NCI-H2107 (cell line): ENCODE measurements at regions not wholly inside any gene's neighbourhood (a gene's known extent, or its start where the extent isn't known, plus 50 kb on each side); places are given as distances from the start of the nearest gene placed in this dataset.

Source experiments
- DNase-seq: peaks from one replicate; lab custom pipeline; 2025; lab: John Stamatoyannopoulos, UW

DNA sequence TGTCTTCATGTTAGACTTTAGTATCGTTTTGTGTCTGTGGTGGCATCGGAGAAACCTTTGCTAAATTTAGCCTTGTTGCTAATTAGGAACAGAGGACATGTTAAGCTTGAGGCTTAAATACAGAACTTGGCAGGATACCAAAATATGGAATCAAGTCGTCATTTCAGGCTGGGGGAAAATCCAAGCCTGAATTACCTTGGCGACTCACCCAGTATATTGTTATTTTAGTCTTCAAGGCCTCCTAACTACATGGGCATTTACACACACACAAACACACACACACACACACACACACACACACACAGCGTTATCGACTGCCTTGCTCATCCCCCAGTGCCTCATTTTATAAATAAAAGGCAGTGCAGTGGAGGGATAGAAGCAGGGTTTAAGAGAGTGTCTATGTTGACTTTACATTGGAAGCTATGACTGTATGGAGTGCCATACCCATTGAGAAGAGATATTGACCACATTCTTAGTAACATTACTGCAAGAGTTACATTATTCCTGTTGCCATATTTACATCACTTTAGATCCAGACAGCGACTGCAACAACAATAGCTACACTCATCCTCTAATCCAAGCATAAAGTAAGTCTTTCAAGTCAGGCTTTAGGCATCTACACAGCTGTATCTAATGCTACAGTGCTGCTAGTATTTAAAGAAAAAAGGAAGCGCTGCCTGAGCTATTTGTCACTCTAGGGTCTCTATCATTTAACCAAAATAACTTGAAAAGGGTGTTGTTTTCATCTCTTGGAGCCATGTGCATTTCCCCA lies 210.8 kb upstream of the SEMA6D start:
- no peak for DNase-seq

DNA sequence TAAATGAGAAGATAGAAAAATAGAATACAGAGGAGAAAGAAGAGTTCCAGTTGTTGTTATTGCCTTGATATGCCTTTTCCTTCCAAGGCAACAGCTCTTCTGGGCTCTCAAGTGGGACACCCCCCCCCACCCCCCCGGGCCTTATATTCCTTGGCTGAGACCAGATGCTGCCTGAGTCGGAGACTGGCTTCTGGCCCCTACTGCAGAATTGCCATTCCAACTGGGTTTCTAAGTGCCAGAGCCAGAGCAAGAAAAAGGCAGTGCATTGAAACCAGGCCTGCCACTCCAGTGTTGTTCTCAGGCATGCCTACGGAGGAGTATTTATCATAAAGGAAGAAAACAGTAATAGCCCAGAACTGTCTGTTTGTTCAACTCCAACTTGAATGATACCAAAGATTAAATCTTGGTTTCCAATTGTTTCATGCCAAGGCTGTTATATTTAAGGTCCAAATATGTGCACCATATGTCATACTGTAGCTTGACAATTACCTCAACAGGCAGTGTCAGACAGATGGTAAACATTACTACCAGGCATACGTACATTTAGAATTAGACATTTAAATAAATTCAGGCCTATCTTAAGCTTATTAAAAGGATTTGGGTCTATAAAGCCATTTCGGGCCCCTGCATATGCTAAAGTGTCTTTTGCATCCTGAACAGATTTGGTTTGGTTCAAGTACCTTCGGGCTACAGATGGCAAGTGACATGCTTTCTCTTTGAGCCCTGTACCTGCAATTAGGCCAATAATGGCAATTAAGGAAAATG lies 209.9 kb upstream of the SEMA6D start:
- DNase-seq, result no peak

DNA sequence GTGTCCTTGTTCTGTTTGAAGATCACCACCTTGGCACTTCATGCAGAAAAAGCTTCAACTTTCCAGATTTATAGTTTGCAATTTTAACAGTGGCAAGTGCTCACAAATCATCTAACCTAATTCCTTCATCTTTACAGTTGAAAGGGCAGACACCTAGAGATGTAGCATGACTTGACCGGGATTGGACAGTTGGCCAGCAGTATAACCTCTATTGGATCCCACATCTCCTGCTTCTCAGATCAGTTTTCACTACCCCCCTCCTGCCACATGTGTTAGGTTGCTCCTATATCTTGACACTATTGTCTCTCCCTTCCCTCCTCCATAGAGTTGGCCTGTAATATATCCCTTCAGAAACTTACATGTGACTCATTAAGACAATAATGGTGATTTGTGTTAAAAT lies 206.0 kb upstream of the SEMA6D start:
- DNase-seq, result no peak

DNA sequence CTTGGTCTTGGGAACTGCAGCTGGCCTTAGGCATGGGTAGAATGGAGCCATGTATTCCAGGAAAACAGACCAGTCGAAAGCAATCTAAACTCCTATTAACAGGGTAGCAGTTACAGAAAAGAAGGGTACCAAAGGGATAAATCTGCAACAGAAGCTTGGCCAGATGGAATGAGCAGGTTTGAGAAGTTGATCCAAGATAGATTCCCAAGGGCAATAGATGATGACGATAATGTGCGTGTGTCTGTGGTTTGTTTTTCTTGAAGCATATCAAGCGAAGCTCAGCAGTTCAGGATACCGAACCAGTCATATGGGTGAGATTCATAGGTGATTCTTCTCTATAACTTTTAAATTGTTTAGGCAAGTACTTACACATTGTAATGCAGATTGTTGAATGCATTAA lies 203.8 kb upstream of the SEMA6D start:
- no peak for DNase-seq

DNA sequence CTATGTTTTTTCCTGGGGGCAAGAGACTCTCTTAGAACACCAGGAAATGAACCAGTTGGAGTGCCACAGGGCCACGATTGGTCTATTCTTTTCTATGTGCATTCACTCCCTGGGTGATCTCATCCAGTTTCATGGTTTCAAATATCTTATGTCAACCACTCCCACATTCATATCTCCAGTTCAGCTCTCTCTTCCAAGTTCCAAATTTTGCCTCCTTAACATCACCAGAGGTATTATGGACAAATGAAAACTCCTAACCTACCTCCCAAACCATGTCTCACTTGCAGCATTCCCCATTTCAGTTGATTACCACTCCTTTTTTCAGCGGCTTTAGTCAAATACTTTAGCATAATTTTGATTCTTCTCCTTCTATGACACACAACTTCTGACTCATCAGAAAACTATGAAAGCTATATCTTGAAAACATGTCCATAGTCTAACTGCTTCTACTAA lies 203.1 kb upstream of the SEMA6D start:
- no peak for DNase-seq

DNA sequence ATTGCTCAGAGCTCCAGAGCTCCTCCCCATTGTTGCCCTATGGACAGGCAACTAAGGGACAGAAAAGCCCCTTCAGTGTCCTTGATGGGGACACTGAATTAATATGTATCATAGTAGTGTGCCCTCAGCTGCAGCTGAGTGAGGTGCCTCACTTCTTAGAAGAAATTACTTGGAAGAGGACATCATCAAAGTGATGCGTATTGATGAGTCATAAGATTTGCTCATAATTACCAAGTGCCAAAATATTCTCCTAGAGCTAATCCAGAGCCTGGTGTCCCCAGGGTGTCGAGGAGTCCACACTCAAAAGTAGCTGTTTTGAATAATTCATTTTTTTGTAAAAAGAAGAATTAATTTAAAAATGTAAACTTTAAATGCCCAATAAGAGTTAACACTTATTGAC lies 200.7 kb upstream of the SEMA6D start:
- DNase-seq, result no peak

DNA sequence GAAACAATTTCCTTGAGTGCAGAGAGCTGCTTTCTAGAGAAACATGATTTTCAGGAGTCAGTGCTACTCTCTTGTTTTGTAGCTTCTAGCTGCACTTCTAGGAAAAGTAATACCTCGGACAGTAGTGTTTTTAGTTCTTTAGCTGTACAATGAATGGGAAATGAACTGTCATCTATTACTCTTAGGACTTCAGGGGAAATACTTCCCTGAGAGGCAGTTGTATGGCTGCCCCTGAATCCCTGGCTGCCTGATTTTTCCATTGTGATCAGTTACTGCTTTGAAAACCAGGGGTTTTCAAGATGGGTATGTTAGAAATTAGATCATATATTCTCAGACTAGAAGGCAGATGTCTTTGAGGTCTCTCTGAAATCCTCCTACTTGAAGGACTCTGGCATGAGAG lies 200.3 kb upstream of the SEMA6D start:
- no peak for DNase-seq

DNA sequence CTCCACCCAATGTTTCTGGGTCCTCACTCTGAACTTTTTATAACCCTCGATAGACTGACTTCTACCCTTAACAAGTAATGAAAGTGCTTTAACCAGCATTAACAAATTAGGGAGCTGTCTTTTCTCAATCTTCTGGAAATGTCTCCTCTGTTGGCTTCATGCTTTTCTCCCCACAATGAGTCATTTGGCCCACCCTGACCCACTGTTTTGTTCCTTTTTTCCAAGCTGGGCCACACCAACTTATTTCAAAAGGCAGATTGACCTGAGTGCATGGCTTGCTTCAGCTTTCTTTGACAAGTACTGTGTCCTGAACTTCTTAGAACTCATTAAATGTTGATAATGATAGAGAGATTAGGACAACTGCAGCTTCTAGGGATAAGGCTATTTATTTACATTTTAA lies 199.6 kb upstream of the SEMA6D start:
- DNase-seq, result no peak

DNA sequence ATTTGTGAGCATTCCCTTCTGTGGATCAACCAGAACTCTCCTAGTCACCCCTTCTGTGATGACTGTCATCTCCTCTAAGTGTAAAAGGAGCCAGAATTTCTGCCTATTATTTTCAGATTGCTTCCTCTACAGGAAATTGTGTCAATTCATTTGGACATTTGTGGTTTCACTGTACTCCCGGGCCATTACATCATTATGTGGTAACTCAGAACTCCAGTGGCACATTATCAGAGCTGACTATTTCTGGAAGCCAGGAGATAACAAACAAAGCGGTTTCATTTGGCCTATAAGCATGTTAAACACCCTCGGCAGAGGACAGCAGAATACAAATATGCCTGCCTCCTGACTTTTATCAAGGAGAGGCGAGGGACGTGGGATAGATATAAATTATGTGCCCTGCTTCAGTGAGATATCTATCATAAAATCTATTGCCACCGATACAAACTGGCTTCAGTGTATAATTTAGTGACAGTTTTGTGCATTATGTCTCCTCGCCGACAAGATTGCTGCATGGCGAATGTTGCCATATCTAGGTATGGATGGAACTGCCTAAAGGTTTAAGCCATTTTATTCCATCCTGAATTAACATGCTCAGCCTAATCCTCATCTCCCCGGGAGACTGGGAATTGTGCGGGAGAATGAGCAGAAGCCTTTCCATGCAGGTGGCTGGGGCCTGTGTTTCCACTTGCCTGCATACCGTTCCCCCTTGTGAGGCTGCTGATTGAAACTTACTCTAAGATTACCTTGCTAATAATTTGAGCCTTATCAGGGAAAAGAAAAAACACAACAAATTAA lies 193.4 kb upstream of the SEMA6D start:
- DNase-seq, result peak; percentile 30

DNA sequence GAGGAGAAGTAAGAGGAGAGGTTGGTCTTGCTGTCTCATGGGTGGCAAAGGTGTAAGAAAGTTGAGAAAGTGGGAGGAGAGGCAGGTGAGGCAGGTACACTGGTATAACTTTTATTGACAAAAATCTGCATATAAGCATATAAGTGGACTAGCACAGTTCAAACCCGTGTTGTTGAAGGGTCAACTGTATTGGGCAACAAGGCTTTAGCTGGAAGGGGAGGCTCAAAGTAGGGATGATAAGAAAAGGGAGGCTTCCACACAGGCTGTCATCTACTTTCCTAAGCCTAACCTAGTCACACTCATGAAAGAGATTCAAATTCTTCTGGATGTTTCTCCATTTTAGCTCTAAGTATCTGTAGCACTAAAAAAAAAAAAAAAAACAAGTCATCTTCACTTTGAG lies 188.1 kb upstream of the SEMA6D start:
- no peak for DNase-seq

DNA sequence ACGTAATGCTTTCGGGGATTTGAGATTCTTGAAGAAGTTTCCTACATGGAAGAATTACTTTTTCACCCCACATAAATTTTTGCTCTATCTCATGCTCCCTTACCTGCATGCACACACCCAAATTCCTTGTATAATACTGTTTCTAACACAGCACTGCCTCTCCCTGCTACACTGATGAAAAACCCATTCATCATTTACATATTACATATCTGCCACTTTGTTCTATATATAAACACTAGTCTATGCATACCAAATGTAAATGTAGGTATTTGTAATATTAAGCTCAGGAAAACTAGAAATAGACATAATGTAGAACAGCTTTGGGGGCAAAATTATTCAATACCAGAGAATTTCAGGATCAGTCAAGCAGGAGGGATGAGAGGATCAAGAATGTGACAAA lies 182.6 kb upstream of the SEMA6D start:
- no peak for DNase-seq

DNA sequence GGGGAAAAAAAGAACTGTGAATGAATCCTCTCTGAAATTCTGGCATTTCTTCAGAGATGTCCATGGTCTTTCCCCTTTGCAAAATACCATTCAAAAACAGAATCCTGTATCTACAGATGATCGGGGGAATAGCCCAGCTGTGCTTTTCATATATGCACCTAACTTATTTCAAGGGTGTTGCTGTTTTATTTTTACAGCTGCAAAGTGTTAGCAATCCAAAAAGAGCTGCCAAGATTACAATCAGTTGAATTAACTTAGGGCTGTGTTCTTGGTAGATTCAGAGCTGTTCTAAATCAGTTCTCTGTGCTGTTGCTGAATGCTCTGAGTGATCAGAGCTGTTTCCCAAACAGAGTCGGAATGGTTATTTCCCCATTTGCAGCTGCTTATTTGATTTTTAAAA lies 175.7 kb upstream of the SEMA6D start:
- DNase-seq, result no peak

DNA sequence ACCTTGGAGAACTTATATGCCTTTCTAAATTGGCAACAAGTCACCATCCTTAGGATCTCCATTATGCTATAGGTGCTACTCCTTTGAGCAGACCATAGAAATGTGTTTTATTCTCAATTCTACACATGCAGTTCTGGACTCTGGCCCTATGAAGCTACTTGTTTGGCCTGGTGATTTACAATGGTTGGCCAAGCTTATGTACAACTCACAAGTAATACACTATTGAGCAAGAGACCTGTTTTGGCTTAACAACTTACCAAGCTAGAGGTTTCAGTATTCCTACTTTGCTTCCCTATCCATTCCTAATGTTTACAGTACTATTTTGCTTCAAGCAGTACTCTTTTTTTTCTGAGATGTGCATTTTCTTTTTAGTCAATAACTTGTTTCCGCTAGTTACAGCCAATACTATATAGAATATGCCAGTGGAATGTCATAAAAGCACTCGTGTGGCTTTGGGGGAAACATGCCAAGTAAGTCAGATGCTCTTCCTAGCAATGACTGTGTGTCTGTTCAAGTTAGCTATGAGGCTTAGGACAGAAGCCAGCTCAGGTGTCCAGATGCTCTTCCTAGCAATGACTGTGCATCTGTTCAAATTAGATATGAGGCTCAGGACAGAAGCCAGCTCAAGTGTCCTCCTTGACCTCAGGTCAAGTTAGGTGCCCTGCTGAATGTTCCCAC lies 174.9 kb upstream of the SEMA6D start:
- DNase-seq, result no peak

DNA sequence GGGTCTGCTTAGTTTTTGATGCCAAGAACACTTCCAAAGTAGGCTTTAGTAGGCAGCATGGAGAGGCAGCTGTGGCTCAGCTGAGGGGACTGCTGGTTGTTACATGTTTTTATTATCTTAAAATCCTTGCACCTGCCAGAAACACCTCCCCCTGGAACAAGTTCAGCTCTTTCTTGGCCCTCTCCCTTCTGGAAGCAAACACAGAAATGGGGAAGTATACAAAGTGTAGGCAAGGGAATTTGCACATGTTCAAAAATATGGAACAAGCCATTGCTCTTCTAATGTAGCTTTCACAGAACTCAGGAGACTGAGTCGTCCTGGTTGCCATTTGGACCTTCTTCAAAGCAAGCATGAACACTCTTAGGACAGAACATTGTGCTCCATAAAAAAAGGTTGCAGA lies 169.1 kb upstream of the SEMA6D start:
- no peak for DNase-seq

DNA sequence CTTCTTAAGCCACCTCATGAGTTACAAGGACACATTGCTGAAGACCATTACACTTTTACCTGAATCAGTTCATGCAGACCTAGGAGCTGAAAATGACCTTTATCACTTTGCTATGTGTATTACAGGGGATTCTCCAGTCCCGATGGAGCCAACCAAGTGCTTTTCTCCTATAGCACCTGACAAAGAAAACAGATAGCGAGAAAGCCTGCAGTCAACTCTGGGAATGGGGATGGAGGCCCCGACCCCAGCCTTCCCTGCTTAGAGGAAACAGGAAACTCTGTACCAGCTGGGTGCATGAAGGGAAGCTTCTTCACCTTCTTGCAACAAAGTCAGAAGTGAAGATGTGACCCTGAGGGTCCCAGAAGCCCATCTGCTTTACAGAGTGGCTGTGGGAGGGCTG lies 168.3 kb upstream of the SEMA6D start:
- no peak for DNase-seq

DNA sequence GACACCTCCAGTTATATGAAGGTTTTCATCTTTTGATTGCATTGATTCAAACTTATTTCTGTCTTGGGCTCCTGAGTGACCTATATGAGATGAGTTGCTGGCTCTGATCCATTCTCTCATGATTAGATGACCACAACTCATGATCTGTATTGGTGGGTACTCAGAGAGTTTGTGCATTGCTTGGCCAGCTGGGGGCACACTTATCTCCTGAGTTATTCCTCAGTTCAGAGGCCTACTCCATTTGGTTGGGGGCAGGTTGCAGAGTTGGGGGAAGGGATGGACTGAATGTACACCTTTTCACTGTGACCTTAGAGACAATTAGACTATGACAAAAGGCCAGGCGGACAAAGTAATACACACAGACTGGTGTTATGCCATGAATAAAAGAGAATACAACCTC lies 166.2 kb upstream of the SEMA6D start:
- no peak for DNase-seq

DNA sequence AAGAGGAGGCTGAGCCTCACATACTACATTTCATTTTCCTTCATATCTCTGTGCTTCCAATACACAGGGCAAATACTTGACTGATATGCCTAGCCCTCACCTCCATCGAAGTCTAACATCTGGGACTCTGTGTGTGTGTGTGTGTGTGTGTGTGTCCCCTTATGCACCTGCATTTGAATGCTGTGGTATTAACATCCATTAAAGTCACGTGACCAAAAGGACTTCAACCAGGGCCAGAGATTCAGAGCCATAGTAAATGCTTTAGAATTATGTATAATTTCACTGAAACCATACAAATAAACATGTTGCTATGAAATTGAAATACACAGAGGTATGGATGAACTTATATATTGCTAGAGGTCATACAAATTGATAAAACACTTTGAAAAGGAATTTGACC lies 165.8 kb upstream of the SEMA6D start:
- no peak for DNase-seq

DNA sequence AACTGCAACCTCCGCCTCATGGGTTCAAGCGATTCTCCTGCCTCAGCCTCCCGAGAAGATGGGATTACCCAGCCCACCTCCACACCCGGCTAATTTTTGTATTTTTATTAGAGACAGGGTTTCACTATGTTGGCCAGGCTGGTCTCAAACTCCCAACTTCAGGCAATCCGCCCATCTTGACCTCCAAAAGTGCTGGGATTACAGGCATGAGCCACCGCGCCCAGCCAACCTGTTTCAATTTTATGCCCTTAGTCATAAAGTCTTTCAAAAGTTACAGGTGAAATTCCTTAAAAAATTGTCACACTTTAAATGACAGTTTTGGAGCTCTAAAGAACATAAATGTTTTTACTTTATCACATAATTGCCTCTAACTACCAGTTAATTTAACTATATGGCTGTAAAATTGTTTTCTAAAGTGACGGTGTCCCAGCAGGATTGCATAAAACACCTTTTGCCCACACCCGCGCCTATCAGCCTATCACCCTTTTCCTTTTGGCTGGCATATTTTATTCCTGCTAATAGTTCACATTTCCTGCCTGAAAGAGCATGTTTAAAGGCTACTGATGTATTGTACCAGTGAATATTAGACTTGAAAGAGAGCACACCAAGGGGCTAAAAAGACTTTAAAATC lies 164.2 kb upstream of the SEMA6D start:
- no peak for DNase-seq

DNA sequence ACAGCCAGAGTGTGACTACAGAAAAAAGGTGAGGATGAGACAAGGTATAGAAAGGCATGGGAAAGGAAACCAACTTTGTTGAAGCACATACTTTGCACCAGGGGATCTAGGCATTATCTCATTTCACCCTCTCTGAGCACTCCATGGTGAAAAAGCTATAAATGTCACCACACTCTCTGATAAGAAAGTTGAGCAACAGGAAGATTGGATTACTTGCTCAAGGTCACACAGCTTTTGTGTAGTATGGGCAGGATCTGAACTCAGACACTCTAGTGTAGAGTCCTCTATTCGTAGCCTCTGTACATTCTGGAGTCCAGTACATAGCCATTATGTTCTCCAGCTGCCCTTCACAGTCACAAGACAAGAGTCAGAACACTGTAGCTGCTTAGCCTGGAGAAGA lies 163.4 kb upstream of the SEMA6D start:
- DNase-seq, result no peak

DNA sequence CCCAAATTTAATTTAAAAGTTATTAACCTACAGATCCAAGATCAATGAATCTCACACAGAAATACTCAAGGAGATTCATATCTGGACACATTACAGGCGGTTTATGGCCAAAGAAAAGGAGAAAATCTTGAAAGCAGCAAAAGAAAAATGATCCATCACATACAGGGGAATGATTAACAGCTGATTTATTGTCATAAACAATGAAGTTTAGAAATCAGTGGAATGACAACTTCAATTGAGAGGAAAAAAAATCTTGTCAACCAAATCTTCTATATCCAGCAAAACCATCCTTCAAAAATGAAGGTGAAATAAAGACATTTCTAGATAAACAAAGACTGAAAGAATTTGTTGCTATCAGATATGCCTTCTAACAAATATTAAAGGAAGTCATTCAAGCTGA lies 156.2 kb upstream of the SEMA6D start:
- no peak for DNase-seq

DNA sequence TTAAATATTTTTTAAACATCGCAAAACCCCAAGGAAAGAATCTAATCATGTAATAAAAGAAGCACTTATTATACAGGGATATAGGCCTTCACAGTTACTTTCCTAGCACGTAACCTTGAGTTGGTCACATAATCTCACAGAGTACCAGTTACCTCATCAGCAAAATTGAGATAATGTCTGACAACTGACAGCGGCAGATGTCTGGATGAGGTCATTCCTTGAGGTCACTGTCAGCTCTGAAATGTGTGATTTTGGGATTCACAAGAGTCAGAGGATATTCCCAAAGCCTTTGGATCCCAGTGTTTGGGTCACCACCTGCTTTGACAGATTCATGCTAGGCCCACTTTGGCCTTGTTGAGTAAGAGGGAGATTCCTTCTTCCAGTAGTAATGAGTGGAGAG lies 151.4 kb upstream of the SEMA6D start:
- no peak for DNase-seq

DNA sequence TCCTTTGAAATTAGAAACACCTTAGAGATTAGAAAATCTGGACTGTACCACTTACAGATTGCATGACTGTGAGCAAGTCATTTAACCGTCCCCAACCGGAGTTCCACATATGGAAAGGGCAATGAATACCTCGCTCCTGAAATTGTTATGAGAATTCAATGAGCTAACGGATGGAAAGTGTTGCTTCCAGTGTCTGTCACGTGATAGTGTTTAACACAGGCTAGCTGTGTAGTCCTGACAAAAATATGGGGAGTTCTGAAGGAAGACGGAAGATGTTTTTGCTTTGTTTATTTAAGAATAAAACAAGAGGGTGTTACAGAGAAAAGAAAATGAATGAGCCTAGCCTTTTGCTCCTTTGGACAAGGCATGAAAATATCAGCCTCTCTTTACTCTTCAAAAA lies 150.7 kb upstream of the SEMA6D start:
- no peak for DNase-seq
